ENCODE measurements at regions not wholly inside any gene's neighbourhood (a gene's known extent, or its start where the extent isn't known, plus 50 kb on each side); places are given as distances from the start of the nearest gene placed in this dataset.

- no peak for TF ChIP-seq CTCF (IDR thresholded peaks at IDR 0.05)
- Histone ChIP-seq H3K36me3 (no peaks in the 10 kb centered on the region), H3K9me3 (no peaks in the 10 kb centered on the region), H3K4me3 (no peak overlapping the region), H3K27ac (no peak overlapping the region), H3K27me3 (peaks cover 0 to 23% of the 10 kb centered on the region in 2 donors), H3K4me1 (no peaks in the 10 kb centered on the region)
- DNase-seq, result no peak
- intact Hi-C loops (cut with DNase I), result loop anchor here in 1 of 2 donors (10.0 kb wide), 1 partner anchor 159 kb away; no protein-coding TSS in a partner anchor
- no peak for ATAC-seq
These were observed 53.8 kb upstream of the CD83 start for GRCh38 chr6:14063756-14064155.

GRCh38 chr6:14065350-14065749 lies 52.2 kb upstream of the CD83 start:
- intact Hi-C loops (cut with DNase I), result loop anchor here in 1 of 2 donors (5.0 to 10.0 kb wide), 2 partner anchors 161 to 268 kb away; no protein-coding TSS in a partner anchor
- H3K4me3 ChIP-seq, result no peak overlapping the region
- peaks cover 0 to 15% of the 10 kb centered on the region in 2 donors for H3K27me3 ChIP-seq
- TF ChIP-seq CTCF (IDR thresholded peaks at IDR 0.05), result no peak
- H3K27ac ChIP-seq, result no peak overlapping the region
- H3K4me1 ChIP-seq, result no peaks in the 10 kb centered on the region
- DNase-seq, result no peak
- no peak for ATAC-seq
- no peaks in the 10 kb centered on the region for H3K36me3 ChIP-seq
- H3K9me3 ChIP-seq, result no peaks in the 10 kb centered on the region

DNA sequence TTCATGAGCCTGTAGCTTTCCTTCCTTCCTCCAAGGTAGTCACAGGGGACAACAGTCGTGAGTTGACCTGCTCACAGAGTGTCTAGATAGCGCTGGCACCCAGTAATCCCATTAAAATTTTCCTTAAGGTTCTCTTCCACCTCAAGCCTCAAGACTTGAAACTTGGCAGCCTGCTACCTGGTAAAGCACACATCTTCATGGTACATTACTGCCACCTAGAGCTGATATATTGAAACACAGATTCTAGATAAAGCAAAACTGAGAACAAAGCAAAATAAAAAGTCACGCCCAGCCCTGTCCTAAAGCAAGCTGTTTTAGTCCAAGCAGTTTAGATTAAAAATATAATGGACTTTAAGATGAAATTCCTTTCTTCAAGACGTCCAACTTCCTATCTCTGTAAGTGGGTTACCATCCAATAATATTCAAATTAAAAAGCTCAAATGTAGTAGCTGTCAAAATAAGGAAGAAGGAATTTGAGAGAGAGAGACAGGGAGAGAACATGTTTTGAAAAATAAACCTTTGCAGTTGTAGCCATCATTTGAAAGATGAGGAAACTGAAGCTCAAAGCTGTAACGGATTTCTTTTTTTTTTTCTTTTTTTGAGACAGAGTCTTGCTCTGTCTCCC lies 50.7 kb upstream of the CD83 start:
- intact Hi-C loops (cut with DNase I), result loop anchor here in 1 of 2 donors (5.0 to 10.0 kb wide), 2 partner anchors 162 to 270 kb away; no protein-coding TSS in a partner anchor
- no peaks in the 10 kb centered on the region for H3K36me3 ChIP-seq
- ATAC-seq (peak; percentile 98), DNase-seq (peak in 2 of 4 donors; percentile 69 to 80)
- TF ChIP-seq CTCF (IDR thresholded peaks at IDR 0.05), result peak; percentile 46 to 61
- H3K4me3 ChIP-seq, result no peak overlapping the region
- H3K9me3 ChIP-seq, result no peaks in the 10 kb centered on the region
- H3K27ac ChIP-seq, result no peak overlapping the region
- H3K27me3 ChIP-seq, result peaks cover 0 to 9% of the 10 kb centered on the region in 2 donors
- H3K4me1 ChIP-seq, result no peaks in the 10 kb centered on the region

- intact Hi-C loops (cut with DNase I), result loop anchor here in 1 of 2 donors (5.0 to 10.0 kb wide), 2 partner anchors 163 to 270 kb away; no protein-coding TSS in a partner anchor
- Histone ChIP-seq H3K27me3 (peaks cover 0 to 8% of the 10 kb centered on the region in 2 donors), H3K9me3 (no peaks in the 10 kb centered on the region), H3K4me1 (no peaks in the 10 kb centered on the region), H3K4me3 (no peak overlapping the region), H3K36me3 (no peaks in the 10 kb centered on the region), H3K27ac (no peak overlapping the region)
- ATAC-seq, result no peak
- TF ChIP-seq CTCF (IDR thresholded peaks at IDR 0.05), result no peak
- no peak for DNase-seq
These were observed 49.9 kb upstream of the CD83 start for GRCh38 chr6:14067656-14068055.
